HG02678 (cell line): ENCODE measurements at regions not wholly inside any gene's neighbourhood (a gene's known extent, or its start where the extent isn't known, plus 50 kb on each side); places are given as distances from the start of the nearest gene placed in this dataset.

Experiments
- ATAC-seq: cut with Tn5 transposase; IDR thresholded peaks from one replicate; pipeline ENCODE4 v1.9.1; 2021; ENCODE audit warnings: mild to moderate bottlenecking, moderate library complexity; ENCODE audit not compliant: unreplicated experiment

GRCh38 chr7:136336932-136337331 is 359.8 kb upstream of the MTPN start:
- no peak for ATAC-seq

GRCh38 chr7:136333636-136334035 is 356.5 kb upstream of the MTPN start:
- ATAC-seq: no peak

- no peak for ATAC-seq
Measured at GRCh38 chr7:136326045-136326609, 349.0 kb upstream of the MTPN start.

- no peak for ATAC-seq
Measured at GRCh38 chr7:136325578-136325977, 348.4 kb upstream of the MTPN start.

GRCh38 chr7:136325027-136325426 is 347.9 kb upstream of the MTPN start:
- no peak for ATAC-seq

- no peak for ATAC-seq
Measured at GRCh38 chr7:136324073-136324704, 347.0 kb upstream of the MTPN start.

GRCh38 chr7:136312592-136312991 is 335.4 kb upstream of the MTPN start:
- peak; percentile 52 for ATAC-seq

GRCh38 chr7:136309407-136309806 is 332.2 kb upstream of the MTPN start:
- ATAC-seq: no peak

GRCh38 chr7:136308230-136308629 is 331.1 kb upstream of the MTPN start:
- no peak for ATAC-seq

- no peak for ATAC-seq
Measured at GRCh38 chr7:136303162-136303561, 326.0 kb upstream of the MTPN start.

- no peak for ATAC-seq
Measured at GRCh38 chr7:136302049-136302448, 324.9 kb upstream of the MTPN start.

- ATAC-seq: no peak
Measured at GRCh38 chr7:136294977-136295376, 317.8 kb upstream of the MTPN start.

- ATAC-seq: no peak
Measured at GRCh38 chr7:136293841-136294391, 316.8 kb upstream of the MTPN start.

- no peak for ATAC-seq
Measured at GRCh38 chr7:136293272-136293671, 316.1 kb upstream of the MTPN start.

- ATAC-seq: no peak
Measured at GRCh38 chr7:136292365-136292764, 315.2 kb upstream of the MTPN start.

GRCh38 chr7:136290351-136290750 is 313.2 kb upstream of the MTPN start:
- no peak for ATAC-seq

- ATAC-seq: no peak
Measured at GRCh38 chr7:136278057-136278456, 300.9 kb upstream of the MTPN start.

- no peak for ATAC-seq
Measured at GRCh38 chr7:136275794-136276193, 298.6 kb upstream of the MTPN start.

- no peak for ATAC-seq
Measured at GRCh38 chr7:136274636-136275345, 297.6 kb upstream of the MTPN start.

- no peak for ATAC-seq
Measured at GRCh38 chr7:136272934-136273333, 295.8 kb upstream of the MTPN start.

GRCh38 chr7:136267822-136268221 is 290.7 kb upstream of the MTPN start:
- no peak for ATAC-seq

GRCh38 chr7:136266457-136266856 is 289.3 kb upstream of the MTPN start:
- no peak for ATAC-seq
